Loucy (cell line): ENCODE measurements at regions not wholly inside any gene's neighbourhood (a gene's known extent, or its start where the extent isn't known, plus 50 kb on each side); places are given as distances from the start of the nearest gene placed in this dataset.

ENCODE experiments used
- H2AFZ ChIP-seq: fragments of 200-600 bp; sonication (generic); 2 replicates; pipeline ENCODE4 v1.6.0; 2016; ENCODE audit warnings: antibody characterized with exemption, mild to moderate bottlenecking, low read length, moderate library complexity
- H3F3A ChIP-seq: fragments of 200-600 bp; 2 replicates; pipeline ENCODE4 v1.6.0; 2016; ENCODE audit warnings: antibody characterized with exemption, low read depth, mild to moderate bottlenecking
- H3K27me3 ChIP-seq: fragments of 200-600 bp; sonication (generic); 2 replicates; pipeline ENCODE4 v1.6.1; 2014; ENCODE audit warnings: low read length, mild to moderate bottlenecking; ENCODE audit not compliant: insufficient read depth, poor library complexity, severe bottlenecking
- H3K36me3 ChIP-seq: fragments of 200-600 bp; sonication (generic); 2 replicates; pipeline ENCODE4 v1.6.1; 2016; ENCODE audit warnings: low read length; ENCODE audit not compliant: insufficient read depth
- H3K4me1 ChIP-seq: fragments of 200-600 bp; sonication (generic); 2 replicates; pipeline ENCODE4 v1.5.1; 2014; ENCODE audit warnings: low read length, mild to moderate bottlenecking; ENCODE audit not compliant: insufficient read depth, poor library complexity, severe bottlenecking
- H3K4me2 ChIP-seq: fragments of 200-600 bp; sonication (generic); 2 replicates; pipeline ENCODE4 v1.6.0; 2014; ENCODE audit warnings: antibody characterized with exemption, low read length, low read depth, mild to moderate bottlenecking; ENCODE audit not compliant: poor library complexity, severe bottlenecking
- H3K4me3 ChIP-seq: fragments of 200-600 bp; sonication (generic); 2 replicates; pipeline ENCODE4 v1.5.1; 2014; ENCODE audit warnings: low read length, mild to moderate bottlenecking, mixed read lengths; ENCODE audit not compliant: poor library complexity, severe bottlenecking
- H3K79me2 ChIP-seq: fragments of 200-600 bp; sonication (generic); 2 replicates; pipeline ENCODE4 v1.6.1; 2014; ENCODE audit warnings: low read length; ENCODE audit not compliant: insufficient read depth
- H3K9ac ChIP-seq: fragments of 200-600 bp; sonication (generic); 2 replicates; pipeline ENCODE4 v1.6.0; 2014; ENCODE audit warnings: mild to moderate bottlenecking, low read depth, low read length, moderate library complexity; ENCODE audit not compliant: poor library complexity, severe bottlenecking
- H3K9me2 ChIP-seq: fragments of 200-600 bp; sonication (generic); replicated peaks from 2 replicates; pipeline ENCODE4 v1.6.1; 2016; ENCODE audit warnings: low read depth, low read length, mixed read lengths
- H3K9me3 ChIP-seq: fragments of 200-600 bp; sonication (generic); 2 replicates; pipeline ENCODE4 v1.6.1; 2014; ENCODE audit warnings: mild to moderate bottlenecking, antibody characterized with exemption, low read length, low read depth; ENCODE audit not compliant: insufficient read depth
- H4K20me1 ChIP-seq: fragments of 200-600 bp; sonication (generic); 2 replicates; pipeline ENCODE4 v1.6.0; 2014; ENCODE audit warnings: antibody characterized with exemption, low read length, mild to moderate bottlenecking; ENCODE audit not compliant: insufficient read depth, poor library complexity, severe bottlenecking
- EZH2phosphoT487 ChIP-seq: fragments of 200-600 bp; IDR thresholded peaks from 2 replicates; pipeline ENCODE4 v1.6.1; 2018; ENCODE audit warnings: antibody characterized with exemption, mild to moderate bottlenecking, moderate library complexity, borderline replicate concordance
- TF ChIP-seq, protein P1 (sequence below): fragments of 200-600 bp; sonication (generic); conservative IDR thresholded peaks from 2 replicates; pipeline ENCODE4 v1.5.1; 2014; ENCODE audit warnings: mild to moderate bottlenecking, antibody characterized with exemption, low read length

GRCh38 chr2:18311420-18312195, 248.8 kb downstream of the RDH14 start:
- Histone ChIP-seq H3K9me2 (no peaks in the 10 kb centered on the region), H3K4me1 (peaks cover 4% of the 10 kb centered on the region), H2AFZ (no peak overlapping the region), H3K9me3 (no peaks in the 10 kb centered on the region), H3K4me3 (no peak overlapping the region), H3K27me3 (no peaks in the 10 kb centered on the region), H4K20me1 (no peaks in the 10 kb centered on the region), H3F3A (no peaks in the 10 kb centered on the region), H3K79me2 (no peaks in the 10 kb centered on the region), H3K36me3 (no peaks in the 10 kb centered on the region), H3K4me2 (no peak overlapping the region), H3K9ac (no peak overlapping the region)
- TF ChIP-seq EZH2phosphoT487: no peak
- TF ChIP-seq, protein P1, sequence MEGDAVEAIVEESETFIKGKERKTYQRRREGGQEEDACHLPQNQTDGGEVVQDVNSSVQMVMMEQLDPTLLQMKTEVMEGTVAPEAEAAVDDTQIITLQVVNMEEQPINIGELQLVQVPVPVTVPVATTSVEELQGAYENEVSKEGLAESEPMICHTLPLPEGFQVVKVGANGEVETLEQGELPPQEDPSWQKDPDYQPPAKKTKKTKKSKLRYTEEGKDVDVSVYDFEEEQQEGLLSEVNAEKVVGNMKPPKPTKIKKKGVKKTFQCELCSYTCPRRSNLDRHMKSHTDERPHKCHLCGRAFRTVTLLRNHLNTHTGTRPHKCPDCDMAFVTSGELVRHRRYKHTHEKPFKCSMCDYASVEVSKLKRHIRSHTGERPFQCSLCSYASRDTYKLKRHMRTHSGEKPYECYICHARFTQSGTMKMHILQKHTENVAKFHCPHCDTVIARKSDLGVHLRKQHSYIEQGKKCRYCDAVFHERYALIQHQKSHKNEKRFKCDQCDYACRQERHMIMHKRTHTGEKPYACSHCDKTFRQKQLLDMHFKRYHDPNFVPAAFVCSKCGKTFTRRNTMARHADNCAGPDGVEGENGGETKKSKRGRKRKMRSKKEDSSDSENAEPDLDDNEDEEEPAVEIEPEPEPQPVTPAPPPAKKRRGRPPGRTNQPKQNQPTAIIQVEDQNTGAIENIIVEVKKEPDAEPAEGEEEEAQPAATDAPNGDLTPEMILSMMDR: no peak

- Histone ChIP-seq H3K9me3 (no peaks in the 10 kb centered on the region), H3F3A (no peaks in the 10 kb centered on the region), H4K20me1 (no peaks in the 10 kb centered on the region), H3K9ac (no peak overlapping the region), H2AFZ (no peak overlapping the region), H3K36me3 (no peaks in the 10 kb centered on the region), H3K4me1 (no peaks in the 10 kb centered on the region), H3K79me2 (no peaks in the 10 kb centered on the region), H3K4me2 (no peak overlapping the region), H3K27me3 (no peaks in the 10 kb centered on the region), H3K4me3 (no peak overlapping the region), H3K9me2 (no peaks in the 10 kb centered on the region)
- TF ChIP-seq, protein P1: no peak
- TF ChIP-seq EZH2phosphoT487: no peak
Measured at GRCh38 chr2:18309627-18310026, 250.8 kb downstream of the RDH14 start.

DNA sequence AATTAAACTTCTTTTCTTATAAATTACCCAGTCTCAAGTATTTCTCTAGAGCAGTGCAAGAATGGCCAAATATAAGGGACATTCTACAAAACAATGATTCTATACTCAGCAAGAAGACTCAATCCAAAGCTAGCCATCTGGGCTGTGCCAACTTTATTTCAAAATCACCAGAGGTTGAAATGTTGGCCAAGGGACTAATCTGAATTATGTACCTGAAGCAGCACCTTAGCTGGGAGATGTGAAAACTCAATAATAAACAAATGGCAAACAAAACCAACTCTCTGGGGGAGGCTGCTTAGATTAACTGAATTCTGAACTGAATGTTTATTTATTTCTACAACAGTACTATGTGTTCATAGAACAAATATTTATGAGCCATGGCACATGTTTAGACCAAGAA, 251.3 kb downstream of the RDH14 start:
- TF ChIP-seq, protein P1: no peak
- TF ChIP-seq EZH2phosphoT487: no peak
- Histone ChIP-seq H4K20me1 (no peaks in the 10 kb centered on the region), H3K79me2 (no peaks in the 10 kb centered on the region), H3K4me2 (no peak overlapping the region), H3K4me3 (no peak overlapping the region), H2AFZ (no peak overlapping the region), H3K9me2 (no peaks in the 10 kb centered on the region), H3F3A (no peaks in the 10 kb centered on the region), H3K4me1 (no peaks in the 10 kb centered on the region), H3K9ac (no peak overlapping the region), H3K9me3 (no peaks in the 10 kb centered on the region), H3K36me3 (no peaks in the 10 kb centered on the region), H3K27me3 (no peaks in the 10 kb centered on the region)
